Stimulated activated naive CD8-positive, alpha-beta T cell treated with anti-CD3 and anti-CD28 coated beads, Interleukin-15, amount 100 ng/mL, for 72 hours (primary cell): ENCODE measurements at regions not wholly inside any gene's neighbourhood (a gene's known extent, or its start where the extent isn't known, plus 50 kb on each side); places are given as distances from the start of the nearest gene placed in this dataset.

Source experiments
- ATAC-seq: fragments of 150-1000 bp; cut with Tn5 transposase; 2 replicates; pipeline ENCODE4 v1.10.0; 2021; ENCODE audit warnings: mild to moderate bottlenecking, moderate library complexity
- DNase-seq, 2 donors: peaks; one replicate each; pipeline ENCODE4 v3.0.0; 2021 to 2022
- H3K27ac Mint-ChIP-seq, 2 donors: one replicate each; pipeline ENCODE4 v1.8.0; 2022; ENCODE audit warnings: mild to moderate bottlenecking in 2 of 2, mixed read lengths in 2 of 2, moderate library complexity in 2 of 2
- H3K27me3 Mint-ChIP-seq: one replicate; pipeline ENCODE4 v1.8.0; 2022; ENCODE audit warnings: mixed read lengths
- H3K4me1 Mint-ChIP-seq: one replicate; pipeline ENCODE4 v1.8.0; 2022; ENCODE audit warnings: mild to moderate bottlenecking, mixed read lengths
- H3K4me3 Mint-ChIP-seq, 2 donors: one replicate each; pipeline ENCODE4 v1.8.0; 2022; ENCODE audit warnings: mild to moderate bottlenecking in 2 of 2, mixed read lengths in 2 of 2, moderate library complexity in 1 of 2
- H3K9me3 Mint-ChIP-seq, 2 donors: one replicate each; pipeline ENCODE4 v1.8.0; 2022; ENCODE audit warnings: mixed read lengths in 2 of 2

DNA sequence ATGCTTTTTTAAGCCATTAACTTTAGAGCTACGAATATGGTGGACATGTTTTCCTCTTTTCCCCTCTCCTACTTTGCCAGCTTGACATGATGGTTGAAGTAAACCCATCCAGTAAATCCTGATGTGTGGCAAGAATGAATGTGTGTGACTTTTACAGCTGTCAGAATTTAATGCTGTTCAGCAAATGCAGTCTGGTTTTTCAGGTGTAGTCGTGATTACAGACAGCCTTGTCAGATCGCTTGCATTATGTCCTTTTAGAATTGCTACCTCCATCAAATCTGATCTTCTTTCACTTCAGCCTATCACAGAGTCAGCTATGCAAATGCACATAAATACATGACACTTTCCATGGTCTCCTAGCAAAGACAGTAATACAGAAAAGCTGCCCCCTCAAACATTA is 278.5 kb downstream of the FBXO15 start:
- Mint-ChIP-seq H3K27me3 (peaks cover 8% of the 10 kb centered on the region), H3K4me1 (no peaks in the 10 kb centered on the region), H3K4me3 (no peak overlapping the region), H3K9me3 (no peaks in the 10 kb centered on the region), H3K27ac (no peak overlapping the region)
- DNase-seq: no peak
- ATAC-seq: no peak

DNA sequence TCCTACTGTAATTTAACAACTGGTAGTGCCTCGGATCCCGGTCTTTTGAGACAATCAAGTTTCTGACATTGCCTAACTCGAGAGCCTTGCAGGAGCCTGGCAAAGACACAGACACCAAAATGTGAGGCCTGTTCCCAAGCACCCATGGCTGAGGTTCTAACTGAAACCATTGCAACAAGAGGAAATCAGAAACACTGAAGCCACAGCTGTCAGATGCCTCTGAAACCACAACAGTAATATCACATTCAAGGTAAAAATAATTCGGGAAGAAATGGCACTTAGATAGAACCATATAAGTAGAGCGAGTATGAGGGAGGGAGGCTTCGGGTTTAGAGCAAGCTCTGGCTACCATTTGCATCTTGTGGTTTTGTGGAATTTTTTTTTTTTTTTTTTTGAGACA is 285.9 kb downstream of the FBXO15 start:
- no peak overlapping the region for H3K4me3 Mint-ChIP-seq
- DNase-seq (no peak), ATAC-seq (peak; percentile 30)
- H3K27me3 Mint-ChIP-seq: peaks cover 24% of the 10 kb centered on the region
- no peaks in the 10 kb centered on the region for H3K9me3 Mint-ChIP-seq
- no peaks in the 10 kb centered on the region for H3K4me1 Mint-ChIP-seq
- no peak overlapping the region for H3K27ac Mint-ChIP-seq

DNA sequence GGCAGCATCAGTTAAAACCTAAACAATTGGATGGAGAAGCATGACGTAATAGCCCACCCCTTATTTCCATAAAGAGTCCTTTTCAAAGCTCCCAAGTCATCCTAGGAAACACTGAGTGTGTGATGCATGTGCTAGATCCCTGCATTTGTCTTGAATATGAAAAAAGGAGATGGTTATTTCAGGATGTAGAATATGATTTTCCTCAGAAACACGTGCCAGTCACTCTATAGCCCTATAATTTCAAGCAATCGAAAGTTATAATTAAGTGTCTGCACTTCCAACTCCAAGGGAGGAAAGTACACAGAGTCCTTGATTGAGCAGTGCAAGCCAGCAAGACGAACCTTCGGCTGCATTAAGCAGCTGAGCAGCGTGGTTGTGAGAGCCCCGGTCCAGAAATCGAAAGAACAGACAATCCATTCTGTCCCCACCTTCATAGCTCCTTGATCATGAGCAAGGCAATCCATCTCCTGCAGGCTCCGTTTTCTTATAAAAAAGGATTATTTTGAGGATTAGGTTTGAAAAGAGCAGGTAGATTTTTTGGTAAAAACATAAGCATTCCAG is 287.7 kb downstream of the FBXO15 start:
- Mint-ChIP-seq H3K27me3 (peaks cover 19% of the 10 kb centered on the region), H3K4me1 (no peaks in the 10 kb centered on the region), H3K4me3 (no peak overlapping the region), H3K9me3 (no peaks in the 10 kb centered on the region), H3K27ac (no peak overlapping the region)
- DNase-seq (no peak), ATAC-seq (no peak)

DNA sequence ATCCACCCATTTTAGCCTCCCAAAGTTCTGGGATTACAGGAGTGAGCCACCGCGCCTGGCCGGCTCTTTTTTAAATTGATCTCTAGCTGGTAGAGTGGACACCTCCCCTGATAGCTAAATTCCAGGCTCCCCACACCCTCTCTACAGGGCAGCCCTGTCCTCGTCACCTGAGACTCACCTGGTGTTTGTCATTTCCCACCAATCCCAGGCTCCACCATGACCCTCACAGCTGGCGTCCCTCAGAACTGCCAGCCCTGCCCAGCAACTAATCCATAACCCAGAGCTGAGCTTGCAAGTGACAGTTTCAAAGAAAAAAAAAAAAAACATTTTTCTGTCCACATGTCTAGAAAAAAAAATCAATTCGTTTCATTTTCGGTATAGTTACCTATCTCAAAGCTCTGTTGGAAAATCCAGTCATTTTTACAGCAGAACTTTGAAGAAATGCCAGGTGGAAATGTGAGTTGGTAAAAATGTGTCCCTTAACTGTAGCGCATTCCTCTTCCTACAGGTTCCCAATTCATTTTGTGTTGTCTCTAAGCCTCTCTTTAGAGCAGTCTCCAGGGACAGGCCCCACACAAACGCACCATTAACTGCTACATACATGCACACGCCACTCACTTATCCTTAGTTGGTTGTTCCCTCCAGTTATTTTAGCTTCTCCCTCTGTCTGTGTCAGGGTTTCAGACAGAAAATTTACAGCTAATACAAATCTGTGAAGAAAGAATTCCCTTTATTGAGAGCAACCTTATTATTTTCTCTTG is 294.7 kb downstream of the FBXO15 start:
- H3K27me3 Mint-ChIP-seq: no peaks in the 10 kb centered on the region
- H3K4me3 Mint-ChIP-seq: no peak overlapping the region
- H3K9me3 Mint-ChIP-seq: no peaks in the 10 kb centered on the region

DNA sequence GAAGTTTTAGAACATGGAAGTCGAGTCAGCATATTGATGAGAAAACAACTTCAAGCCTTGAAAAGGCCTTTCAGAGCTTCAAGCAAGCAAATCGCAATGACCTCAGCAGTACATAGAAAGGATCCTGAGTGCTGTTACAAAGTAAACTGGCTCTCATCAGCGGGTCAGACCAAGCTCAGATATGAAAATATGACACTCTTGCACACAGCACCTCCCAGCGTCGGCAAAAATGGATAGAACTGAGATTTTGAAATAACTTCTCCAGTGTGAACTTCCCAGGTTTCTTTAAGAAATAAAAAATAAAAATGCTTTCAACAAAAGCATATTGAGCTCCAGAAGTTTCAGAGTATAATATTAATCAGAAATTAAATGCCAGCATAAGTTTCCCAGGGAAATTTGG is 296.9 kb downstream of the FBXO15 start:
- Mint-ChIP-seq H3K9me3 (no peaks in the 10 kb centered on the region), H3K4me3 (no peak overlapping the region), H3K27ac (no peak overlapping the region), H3K4me1 (no peaks in the 10 kb centered on the region), H3K27me3 (no peaks in the 10 kb centered on the region)
- DNase-seq: no peak
- ATAC-seq: no peak

More for the DNA sequence above, 294.7 kb downstream of the FBXO15 start:
- H3K27ac Mint-ChIP-seq: no peak overlapping the region
- DNase-seq (no peak), ATAC-seq (no peak)
- no peaks in the 10 kb centered on the region for H3K4me1 Mint-ChIP-seq

DNA sequence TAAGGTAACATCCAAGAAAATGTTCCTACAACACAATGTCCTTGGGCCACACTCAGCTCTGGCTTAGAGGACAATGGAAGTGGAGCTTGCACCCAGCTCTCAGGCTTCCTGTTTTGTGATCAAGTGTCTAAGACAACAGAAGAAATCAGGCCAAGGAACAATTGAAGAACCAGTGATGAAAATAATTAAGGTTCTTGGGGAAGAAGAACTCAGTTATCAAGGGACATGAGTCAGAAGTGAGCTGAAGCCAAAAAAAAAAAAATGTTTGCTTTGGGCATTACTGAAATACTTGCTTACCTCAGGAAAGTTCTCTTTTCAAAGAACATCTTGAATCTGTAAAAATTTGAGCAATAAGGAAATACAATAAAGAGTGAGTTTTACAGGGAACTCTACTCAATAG is 299.0 kb downstream of the FBXO15 start:
- Mint-ChIP-seq H3K9me3 (no peaks in the 10 kb centered on the region), H3K27ac (no peak overlapping the region), H3K4me3 (no peak overlapping the region), H3K4me1 (no peaks in the 10 kb centered on the region), H3K27me3 (no peaks in the 10 kb centered on the region)
- ATAC-seq (no peak), DNase-seq (no peak)

DNA sequence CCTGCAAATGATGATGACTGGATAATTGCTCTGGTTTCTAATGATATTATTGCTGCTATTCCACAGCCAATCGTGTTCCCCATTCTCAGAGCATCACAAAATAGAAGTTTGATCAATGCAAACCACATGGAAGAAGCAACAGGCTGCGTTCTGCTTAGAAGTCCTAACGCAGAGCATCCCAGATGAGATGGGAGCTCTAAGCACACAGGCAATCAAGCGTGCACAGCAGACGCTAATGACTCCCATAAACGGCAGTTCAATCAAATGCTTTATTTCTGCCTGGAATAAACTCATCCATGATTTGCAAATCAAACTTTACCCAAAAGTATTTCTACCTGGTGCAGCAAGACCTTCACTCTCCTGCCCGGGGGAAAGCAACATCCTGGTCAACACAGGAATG is 304.2 kb downstream of the FBXO15 start:
- no peak overlapping the region for H3K27ac Mint-ChIP-seq
- DNase-seq (no peak), ATAC-seq (no peak)
- H3K27me3 Mint-ChIP-seq: peaks cover 6% of the 10 kb centered on the region
- H3K4me1 Mint-ChIP-seq: peaks cover 5% of the 10 kb centered on the region
- no peaks in the 10 kb centered on the region for H3K9me3 Mint-ChIP-seq
- no peak overlapping the region for H3K4me3 Mint-ChIP-seq

DNA sequence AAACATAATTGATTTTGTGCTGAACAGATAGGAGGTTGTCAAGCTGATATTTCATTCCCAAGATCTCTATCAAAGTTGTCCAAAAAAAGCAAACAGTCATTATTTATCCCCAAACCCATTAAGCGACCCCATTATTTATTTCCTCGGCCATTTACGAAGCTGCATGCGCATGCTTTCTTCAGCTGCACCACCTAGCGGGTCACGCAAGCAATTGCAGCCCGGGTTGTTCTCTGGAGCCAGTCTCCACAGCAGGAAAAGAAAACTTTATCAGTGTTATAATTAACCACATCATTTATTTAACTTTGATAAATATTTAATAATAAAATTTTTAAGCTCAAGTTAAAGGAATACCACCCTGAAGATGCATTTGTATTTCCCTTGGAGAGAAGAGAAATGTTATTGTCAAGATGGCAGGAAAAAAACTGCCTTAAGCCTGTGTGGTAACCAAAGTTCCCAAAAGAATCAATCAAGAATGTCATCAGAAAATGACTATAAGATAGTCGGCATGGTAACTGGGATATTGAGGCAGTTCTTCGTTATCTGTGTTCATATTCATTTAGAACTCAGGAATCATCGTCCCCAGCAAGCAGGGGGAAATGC is 304.7 kb downstream of the FBXO15 start:
- ATAC-seq (no peak), DNase-seq (peak; percentile 32 to 40)
- no peaks in the 10 kb centered on the region for H3K9me3 Mint-ChIP-seq
- H3K4me3 Mint-ChIP-seq: no peak overlapping the region
- no peak overlapping the region for H3K27ac Mint-ChIP-seq
- peaks cover 6% of the 10 kb centered on the region for H3K27me3 Mint-ChIP-seq
- H3K4me1 Mint-ChIP-seq: peaks cover 5% of the 10 kb centered on the region

DNA sequence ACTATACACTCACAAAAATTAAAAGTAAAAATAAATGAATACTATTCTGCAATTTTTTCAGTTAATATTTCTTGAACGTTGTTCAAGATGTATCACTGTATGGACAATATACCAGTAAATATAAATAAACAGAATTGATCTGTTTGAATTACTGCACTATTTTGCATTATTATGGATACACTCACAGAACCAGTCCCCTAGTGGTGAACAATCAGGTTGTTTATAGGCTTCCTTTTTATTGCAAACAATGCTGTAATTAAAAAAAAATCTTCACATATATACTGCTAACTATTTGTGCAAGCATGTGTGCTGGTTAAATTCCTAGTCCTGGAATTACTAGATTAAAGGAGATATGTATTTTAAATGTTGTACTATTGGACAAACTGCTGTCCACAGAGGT is 306.0 kb downstream of the FBXO15 start:
- H3K27ac Mint-ChIP-seq: no peak overlapping the region
- ATAC-seq (no peak), DNase-seq (no peak)
- H3K27me3 Mint-ChIP-seq: peaks cover 6% of the 10 kb centered on the region
- H3K4me3 Mint-ChIP-seq: no peak overlapping the region
- H3K4me1 Mint-ChIP-seq: peaks cover 5% of the 10 kb centered on the region
- no peaks in the 10 kb centered on the region for H3K9me3 Mint-ChIP-seq

DNA sequence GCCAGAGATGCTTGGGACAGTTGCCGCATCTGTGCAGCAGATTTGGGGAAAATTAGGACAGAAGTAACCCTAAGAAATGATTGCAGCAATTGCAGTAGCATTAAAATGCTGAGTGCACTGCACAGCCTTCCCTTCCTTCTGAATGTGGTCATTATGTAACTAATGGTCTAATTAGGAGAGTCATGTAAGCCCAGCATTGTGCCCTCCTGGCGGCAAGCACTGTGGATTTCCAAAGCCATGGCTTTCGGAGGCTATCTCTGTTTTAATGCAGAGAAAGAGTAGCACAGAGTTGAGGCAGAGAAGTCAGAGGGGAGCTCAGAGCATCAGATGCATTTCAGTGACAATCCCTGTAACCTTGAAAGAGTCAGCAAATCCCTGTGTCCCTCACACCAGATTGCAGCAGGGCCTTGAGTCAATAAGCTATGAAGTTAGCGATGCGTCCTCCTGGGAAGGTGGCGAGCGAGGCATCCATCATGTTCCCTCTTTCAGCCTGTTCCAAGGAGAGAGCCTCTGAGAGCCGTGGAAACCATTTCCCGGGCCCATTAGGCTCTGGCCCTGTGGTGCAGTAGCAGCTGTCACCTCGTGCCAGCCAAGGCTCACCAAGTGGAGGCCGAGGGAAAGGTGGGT is 307.2 kb downstream of the FBXO15 start:
- Mint-ChIP-seq H3K9me3 (no peaks in the 10 kb centered on the region), H3K4me3 (no peak overlapping the region), H3K4me1 (peaks cover 5% of the 10 kb centered on the region), H3K27ac (no peak overlapping the region), H3K27me3 (peaks cover 6% of the 10 kb centered on the region)
- DNase-seq: no peak
- no peak for ATAC-seq

DNA sequence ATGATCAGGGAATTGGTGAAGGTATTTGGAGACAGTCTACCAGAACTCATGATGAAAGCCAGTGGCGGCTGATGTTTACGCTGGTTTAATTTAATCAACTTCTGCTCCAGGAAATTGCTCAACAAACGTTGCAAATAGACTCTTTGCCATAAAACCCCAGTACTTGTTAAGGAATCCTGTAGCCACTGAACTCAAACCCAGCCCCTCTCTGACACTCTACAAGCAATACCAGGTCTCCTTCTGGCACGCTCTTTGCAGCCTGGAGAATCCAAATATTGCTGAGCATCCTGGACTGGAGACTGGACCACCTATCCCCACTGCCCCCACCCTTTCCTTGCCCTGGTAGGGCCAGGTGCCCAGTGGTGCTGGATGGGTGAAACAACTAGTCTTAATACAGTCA is 308.2 kb downstream of the FBXO15 start:
- Mint-ChIP-seq H3K9me3 (no peaks in the 10 kb centered on the region), H3K27me3 (peaks cover 6% of the 10 kb centered on the region), H3K27ac (no peak overlapping the region), H3K4me3 (no peak overlapping the region), H3K4me1 (peaks cover 5% of the 10 kb centered on the region)
- DNase-seq (no peak), ATAC-seq (no peak)

DNA sequence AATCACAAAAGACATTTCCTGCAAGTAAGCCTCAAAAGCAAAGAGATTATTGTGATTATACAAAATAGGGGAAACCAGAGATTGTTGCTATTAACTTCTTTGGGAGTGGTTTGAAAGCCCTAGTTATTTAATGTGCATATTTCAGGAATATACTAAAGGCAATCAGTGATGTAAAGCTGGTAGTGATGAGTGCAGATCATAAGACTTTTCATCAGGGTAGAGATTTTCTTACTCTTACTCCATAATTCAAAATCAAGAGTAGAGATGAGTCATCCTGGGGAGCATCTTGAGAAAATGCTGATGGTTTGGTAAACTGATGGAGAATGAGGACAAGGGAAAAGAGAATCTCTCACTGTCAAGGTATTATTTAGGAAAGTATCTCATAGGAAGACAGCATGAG is 309.5 kb downstream of the FBXO15 start:
- ATAC-seq: no peak
- no peak for DNase-seq
- Mint-ChIP-seq H3K27ac (no peak overlapping the region), H3K9me3 (no peaks in the 10 kb centered on the region), H3K4me1 (peaks cover 5% of the 10 kb centered on the region), H3K27me3 (peaks cover 6% of the 10 kb centered on the region), H3K4me3 (no peak overlapping the region)

DNA sequence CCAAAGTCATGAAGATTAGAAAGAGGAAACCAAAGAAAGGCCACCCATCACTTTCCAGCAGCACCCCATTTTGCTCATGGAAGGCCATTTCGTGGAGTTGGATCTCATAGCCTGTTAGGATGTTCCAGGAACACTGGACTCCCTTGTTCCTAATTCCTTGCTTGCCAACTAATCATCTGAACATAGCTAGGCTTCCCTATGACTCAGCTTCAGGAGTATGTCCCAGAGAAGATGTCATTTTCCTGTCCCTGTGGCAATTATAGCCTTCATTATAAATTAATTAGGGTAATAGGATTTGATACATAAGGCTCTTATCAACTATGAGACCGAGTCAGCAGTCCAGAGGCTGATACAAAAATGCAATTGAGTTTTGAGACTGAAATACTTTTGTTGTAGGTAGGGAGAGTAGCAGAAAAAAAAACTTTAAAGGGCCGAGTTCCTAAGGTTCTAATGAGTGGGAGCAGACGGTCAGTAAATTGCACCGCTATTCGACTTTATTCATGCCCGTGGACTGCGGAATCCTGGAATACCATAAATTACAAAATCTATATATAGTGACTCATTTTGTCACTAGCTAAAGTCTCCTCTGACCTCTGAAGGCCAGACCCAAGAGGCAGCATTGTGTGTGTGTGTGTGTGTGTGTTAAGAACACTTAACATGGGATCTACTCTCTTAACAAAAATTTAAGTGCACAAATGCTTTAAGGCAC is 311.8 kb downstream of the FBXO15 start:
- Mint-ChIP-seq H3K27me3 (peaks cover 6% of the 10 kb centered on the region), H3K9me3 (no peaks in the 10 kb centered on the region), H3K4me3 (no peak overlapping the region), H3K4me1 (no peaks in the 10 kb centered on the region), H3K27ac (no peak overlapping the region)
- DNase-seq (no peak), ATAC-seq (no peak)

DNA sequence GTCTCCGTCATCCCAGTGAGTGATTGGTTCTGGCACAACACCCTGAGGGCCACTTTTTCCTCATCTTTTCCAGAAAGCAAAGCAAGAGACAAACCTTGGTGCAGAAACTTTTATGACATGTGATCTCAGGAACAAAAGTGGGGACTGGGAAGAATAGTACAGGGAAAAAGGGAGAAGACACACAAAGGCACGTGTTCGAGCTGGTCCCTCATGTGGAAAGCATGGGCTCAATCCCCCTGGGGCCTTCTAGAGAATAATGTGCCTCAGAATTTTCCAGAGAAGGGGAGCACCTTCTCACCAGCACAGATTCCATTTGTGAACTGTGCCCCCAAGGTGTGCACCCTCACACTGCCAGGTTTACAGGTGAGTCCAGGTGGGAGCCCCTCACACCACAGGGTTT is 312.6 kb downstream of the FBXO15 start:
- Mint-ChIP-seq H3K27me3 (peaks cover 6% of the 10 kb centered on the region), H3K27ac (no peak overlapping the region), H3K4me3 (no peak overlapping the region), H3K9me3 (no peaks in the 10 kb centered on the region), H3K4me1 (no peaks in the 10 kb centered on the region)
- ATAC-seq: no peak
- DNase-seq: no peak

DNA sequence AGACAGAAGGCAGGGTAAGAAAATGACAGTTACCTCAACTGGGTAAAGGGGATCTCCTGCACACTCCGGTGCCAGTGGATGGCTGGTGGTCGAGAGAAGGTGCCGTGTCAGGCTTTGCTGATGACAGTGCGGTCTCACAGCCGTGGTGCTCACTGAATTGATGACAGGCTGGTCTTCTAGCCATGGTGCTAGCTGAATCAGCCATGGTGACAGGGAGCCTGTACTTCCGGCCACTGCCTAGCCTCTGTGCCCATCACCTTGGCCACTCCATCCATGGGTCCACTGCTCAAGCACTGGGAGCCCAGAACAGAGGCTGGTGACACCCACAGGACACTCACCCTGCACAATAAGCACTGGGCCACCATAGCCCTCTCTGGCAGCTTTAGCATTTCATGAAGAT is 315.9 kb downstream of the FBXO15 start:
- Mint-ChIP-seq H3K4me1 (no peaks in the 10 kb centered on the region), H3K27me3 (peaks cover 6% of the 10 kb centered on the region), H3K4me3 (no peak overlapping the region), H3K9me3 (no peaks in the 10 kb centered on the region), H3K27ac (no peak overlapping the region)
- ATAC-seq (no peak), DNase-seq (no peak)

DNA sequence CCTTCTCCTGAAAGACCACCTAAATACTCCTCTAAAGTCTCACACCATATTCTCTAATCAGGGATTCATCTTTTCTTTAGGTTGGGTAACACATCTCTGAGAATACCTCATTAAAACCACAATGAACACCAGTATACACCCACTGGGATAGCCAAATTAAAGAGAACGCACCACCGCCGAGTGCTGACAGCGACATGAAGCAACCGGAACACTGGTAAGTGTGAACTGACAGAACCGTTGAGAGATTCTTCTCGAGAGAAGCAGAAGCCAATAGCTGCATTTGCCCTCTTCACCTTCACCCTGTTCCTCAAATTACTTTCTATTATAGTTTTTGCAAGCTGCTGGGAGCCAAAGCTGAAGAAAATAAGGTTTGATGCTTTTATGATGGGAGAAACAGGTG is 318.5 kb downstream of the FBXO15 start:
- Mint-ChIP-seq H3K9me3 (no peaks in the 10 kb centered on the region), H3K4me3 (no peak overlapping the region), H3K27ac (no peak overlapping the region), H3K4me1 (no peaks in the 10 kb centered on the region), H3K27me3 (peaks cover 25% of the 10 kb centered on the region)
- no peak for ATAC-seq
- no peak for DNase-seq
